Activated naive CD4-positive, alpha-beta T cell treated with anti-CD3 and anti-CD28 coated beads for 36 hours (primary cell): ENCODE measurements at regions not wholly inside any gene's neighbourhood (a gene's known extent, or its start where the extent isn't known, plus 50 kb on each side); places are given as distances from the start of the nearest gene placed in this dataset.

Experiments
- CTCF ChIA-PET: fragments of 350-600 bp; sonication (Branson Sonifier 250); formaldehyde crosslinking; loops from one replicate; lab custom pipeline; 2021; ENCODE audit warnings: antibody characterized with exemption; lab: Charles Lee
- DNase-seq: peaks from one replicate; pipeline ENCODE4 v3.0.0-alpha.2; 2020
- H3K27ac Mint-ChIP-seq: one replicate; pipeline ENCODE4 v1.8.0; 2021; ENCODE audit warnings: mild to moderate bottlenecking, mixed read lengths
- H3K27me3 Mint-ChIP-seq: one replicate; pipeline ENCODE4 v1.8.0; 2021; ENCODE audit warnings: low read depth, mixed read lengths
- H3K36me3 Mint-ChIP-seq: one replicate; pipeline ENCODE4 v1.8.0; 2021; ENCODE audit warnings: low read depth, mixed read lengths
- H3K4me1 Mint-ChIP-seq: one replicate; pipeline ENCODE4 v1.8.0; 2021; ENCODE audit warnings: low read depth, mixed read lengths
- H3K4me3 Mint-ChIP-seq: one replicate; pipeline ENCODE4 v1.8.0; 2021; ENCODE audit warnings: mild to moderate bottlenecking, moderate library complexity, mixed read lengths
- H3K9me3 Mint-ChIP-seq: one replicate; pipeline ENCODE4 v1.8.0; 2021; ENCODE audit warnings: mixed read lengths
- intact Hi-C: fragments of 100-400 bp; cut with micrococcal nuclease; formaldehyde crosslinking; loops from one replicate; pipeline ENCODE4 v1.15.1; 2023

DNA sequence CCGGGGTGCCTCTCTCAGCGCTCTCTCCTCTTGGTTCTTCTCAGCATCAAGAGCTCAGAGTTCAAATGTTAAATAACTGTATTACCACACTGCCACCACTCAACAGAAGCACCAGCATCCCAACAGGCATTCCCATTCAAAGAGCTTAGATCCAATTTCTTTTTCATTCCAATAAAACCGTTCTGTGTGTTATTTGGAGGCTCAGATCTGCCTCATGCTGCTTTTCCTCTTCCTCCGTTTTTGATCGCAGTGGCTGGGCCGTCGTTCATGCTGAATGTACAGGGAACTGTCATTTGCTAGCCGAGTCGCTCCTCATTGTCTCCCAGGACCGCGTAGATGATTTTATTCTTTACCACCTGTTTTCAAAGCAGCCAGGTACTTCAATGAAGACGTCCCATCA, 798.9 kb upstream of the SALL3 start:
- intact Hi-C loops, result no loop called here
- no peak overlapping the region for H3K27ac Mint-ChIP-seq

GRCh38 chr18:78183815-78184214, 795.8 kb upstream of the SALL3 start:
- no peak overlapping the region for H3K27ac Mint-ChIP-seq
- peaks cover 1% of the 10 kb centered on the region for H3K36me3 Mint-ChIP-seq
- CTCF ChIA-PET, result no interaction called here
- no peaks in the 10 kb centered on the region for H3K4me1 Mint-ChIP-seq
- no peaks in the 10 kb centered on the region for H3K27me3 Mint-ChIP-seq
- intact Hi-C loops, result no loop called here
- no peak for DNase-seq
- peaks cover 9% of the 10 kb centered on the region for H3K9me3 Mint-ChIP-seq
- H3K4me3 Mint-ChIP-seq, result no peak overlapping the region

More for the DNA sequence above, 798.9 kb upstream of the SALL3 start:
- Mint-ChIP-seq H3K27me3 (no peaks in the 10 kb centered on the region), H3K4me1 (no peaks in the 10 kb centered on the region), H3K4me3 (no peak overlapping the region), H3K9me3 (peaks cover 11% of the 10 kb centered on the region), H3K36me3 (peaks cover 1% of the 10 kb centered on the region)
- CTCF ChIA-PET, result no interaction called here
- DNase-seq, result no peak

DNA sequence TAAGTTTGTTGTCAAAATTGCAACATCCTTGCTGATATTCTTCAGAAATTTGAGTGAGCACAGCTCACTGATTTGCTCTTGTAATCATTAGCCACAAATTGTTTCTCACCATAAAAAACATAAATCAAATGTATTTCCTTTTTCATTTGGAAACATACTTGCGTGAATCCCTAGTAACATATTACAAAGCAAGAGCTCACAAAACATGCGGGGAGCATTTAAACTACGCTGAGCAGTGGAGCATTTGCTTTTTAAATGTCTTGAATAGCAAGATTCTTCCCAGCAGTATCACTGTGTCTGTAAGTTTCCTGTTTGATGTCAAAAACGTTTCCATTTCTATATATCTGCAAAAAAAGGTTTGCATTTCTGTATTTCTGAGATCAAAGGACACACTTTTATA, 788.3 kb upstream of the SALL3 start:
- H3K27ac Mint-ChIP-seq, result no peak overlapping the region
- CTCF ChIA-PET, result no interaction called here
- intact Hi-C loops, result no loop called here
- no peak overlapping the region for H3K4me3 Mint-ChIP-seq
- H3K27me3 Mint-ChIP-seq, result no peaks in the 10 kb centered on the region
- no peaks in the 10 kb centered on the region for H3K4me1 Mint-ChIP-seq
- DNase-seq, result no peak
- H3K36me3 Mint-ChIP-seq, result no peaks in the 10 kb centered on the region
- peaks cover 7% of the 10 kb centered on the region for H3K9me3 Mint-ChIP-seq

DNA sequence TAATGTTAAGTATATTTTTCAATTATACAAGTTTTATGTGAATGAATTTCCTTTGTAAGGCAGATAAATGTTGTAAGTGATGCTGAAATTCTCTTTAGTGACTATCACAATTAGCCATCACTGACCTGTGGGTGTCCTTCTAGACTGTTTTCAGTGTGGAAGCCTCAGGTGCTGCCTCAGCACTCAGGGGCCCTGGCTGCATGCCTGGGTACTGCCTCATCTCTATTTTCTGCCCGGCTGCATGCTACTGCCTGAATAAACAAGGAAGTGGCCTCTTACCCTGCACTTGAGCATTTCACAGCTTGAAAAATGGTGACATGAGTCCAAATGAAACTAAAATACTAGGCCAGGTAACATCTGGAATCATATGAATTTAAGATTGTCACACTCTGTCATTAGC, 787.6 kb upstream of the SALL3 start:
- Mint-ChIP-seq H3K4me1 (no peaks in the 10 kb centered on the region), H3K4me3 (no peak overlapping the region), H3K36me3 (no peaks in the 10 kb centered on the region), H3K9me3 (peaks cover 7% of the 10 kb centered on the region), H3K27ac (no peak overlapping the region), H3K27me3 (no peaks in the 10 kb centered on the region)
- no peak for DNase-seq
- intact Hi-C loops, result no loop called here
- CTCF ChIA-PET, result no interaction called here

GRCh38 chr18:78196280-78196679, 783.3 kb upstream of the SALL3 start:
- H3K36me3 Mint-ChIP-seq, result no peaks in the 10 kb centered on the region
- intact Hi-C loops, result no loop called here
- no peak overlapping the region for H3K27ac Mint-ChIP-seq

GRCh38 chr18:78199002-78199401, 780.6 kb upstream of the SALL3 start:
- intact Hi-C loops, result no loop called here
- no peaks in the 10 kb centered on the region for H3K36me3 Mint-ChIP-seq
- H3K4me3 Mint-ChIP-seq, result no peak overlapping the region
- DNase-seq, result no peak
- peaks cover 12% of the 10 kb centered on the region for H3K9me3 Mint-ChIP-seq
- no peaks in the 10 kb centered on the region for H3K27me3 Mint-ChIP-seq
- CTCF ChIA-PET, result no interaction called here
- no peak overlapping the region for H3K27ac Mint-ChIP-seq
- no peaks in the 10 kb centered on the region for H3K4me1 Mint-ChIP-seq

More at GRCh38 chr18:78196280-78196679, 783.3 kb upstream of the SALL3 start:
- no peak overlapping the region for H3K4me3 Mint-ChIP-seq
- peaks cover 4% of the 10 kb centered on the region for H3K9me3 Mint-ChIP-seq
- no peaks in the 10 kb centered on the region for H3K27me3 Mint-ChIP-seq
- DNase-seq, result no peak
- CTCF ChIA-PET, result no interaction called here
- H3K4me1 Mint-ChIP-seq, result no peaks in the 10 kb centered on the region

- H3K4me3 Mint-ChIP-seq, result no peak overlapping the region
- H3K9me3 Mint-ChIP-seq, result peaks cover 12% of the 10 kb centered on the region
- no peaks in the 10 kb centered on the region for H3K27me3 Mint-ChIP-seq
- CTCF ChIA-PET, result no interaction called here
- H3K27ac Mint-ChIP-seq, result no peak overlapping the region
- intact Hi-C loops, result no loop called here
- no peaks in the 10 kb centered on the region for H3K4me1 Mint-ChIP-seq
- H3K36me3 Mint-ChIP-seq, result no peaks in the 10 kb centered on the region
- DNase-seq, result no peak
Measured at GRCh38 chr18:78199611-78200010, 780.0 kb upstream of the SALL3 start.

DNA sequence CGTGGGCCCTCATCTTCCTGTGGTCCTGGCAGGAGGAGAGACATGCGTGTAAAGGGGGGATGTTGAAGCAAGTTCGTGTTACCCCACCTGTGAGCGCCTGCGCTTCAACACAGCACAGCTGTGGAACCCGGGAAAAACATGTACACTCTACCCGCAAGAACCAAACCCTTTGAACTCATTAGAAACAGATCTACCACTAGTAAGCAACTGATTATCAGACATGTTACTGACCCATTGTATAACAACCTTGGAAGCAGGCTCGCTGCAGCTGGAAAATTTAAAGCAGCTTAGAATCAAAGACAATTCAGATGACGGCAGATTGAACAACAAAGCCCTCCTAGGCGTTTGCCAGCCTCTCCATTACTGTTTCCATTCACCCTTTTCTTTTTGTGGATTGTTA, 771.7 kb upstream of the SALL3 start:
- no peak overlapping the region for H3K4me3 Mint-ChIP-seq
- CTCF ChIA-PET, result no interaction called here
- H3K36me3 Mint-ChIP-seq, result no peaks in the 10 kb centered on the region
- H3K27me3 Mint-ChIP-seq, result no peaks in the 10 kb centered on the region
- no peaks in the 10 kb centered on the region for H3K9me3 Mint-ChIP-seq
- H3K4me1 Mint-ChIP-seq, result no peaks in the 10 kb centered on the region
- intact Hi-C loops, result no loop called here
- H3K27ac Mint-ChIP-seq, result no peak overlapping the region
- DNase-seq, result no peak

DNA sequence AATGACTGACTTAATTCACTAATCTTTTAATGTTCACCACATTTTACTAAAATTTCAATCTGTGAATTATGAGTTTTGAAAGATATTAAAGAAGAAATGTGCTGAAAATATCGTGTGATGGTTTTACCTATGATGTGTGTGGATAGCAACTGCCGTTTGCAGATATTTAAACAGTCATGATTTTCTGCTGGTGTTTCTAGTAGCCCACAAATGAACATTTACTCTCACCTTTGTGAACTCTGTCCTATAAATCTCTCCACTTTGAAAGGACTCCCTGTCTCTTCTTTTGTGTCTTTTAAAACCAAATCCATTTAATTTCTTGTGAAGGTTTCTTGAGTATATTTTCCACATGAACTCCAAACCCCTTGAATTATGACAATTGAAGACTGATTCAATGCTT, 771.2 kb upstream of the SALL3 start:
- intact Hi-C loops, result no loop called here
- no peaks in the 10 kb centered on the region for H3K9me3 Mint-ChIP-seq
- no peak for DNase-seq
- H3K4me1 Mint-ChIP-seq, result no peaks in the 10 kb centered on the region
- H3K4me3 Mint-ChIP-seq, result no peak overlapping the region
- CTCF ChIA-PET, result no interaction called here
- H3K27me3 Mint-ChIP-seq, result no peaks in the 10 kb centered on the region
- H3K36me3 Mint-ChIP-seq, result no peaks in the 10 kb centered on the region
- H3K27ac Mint-ChIP-seq, result no peak overlapping the region

DNA sequence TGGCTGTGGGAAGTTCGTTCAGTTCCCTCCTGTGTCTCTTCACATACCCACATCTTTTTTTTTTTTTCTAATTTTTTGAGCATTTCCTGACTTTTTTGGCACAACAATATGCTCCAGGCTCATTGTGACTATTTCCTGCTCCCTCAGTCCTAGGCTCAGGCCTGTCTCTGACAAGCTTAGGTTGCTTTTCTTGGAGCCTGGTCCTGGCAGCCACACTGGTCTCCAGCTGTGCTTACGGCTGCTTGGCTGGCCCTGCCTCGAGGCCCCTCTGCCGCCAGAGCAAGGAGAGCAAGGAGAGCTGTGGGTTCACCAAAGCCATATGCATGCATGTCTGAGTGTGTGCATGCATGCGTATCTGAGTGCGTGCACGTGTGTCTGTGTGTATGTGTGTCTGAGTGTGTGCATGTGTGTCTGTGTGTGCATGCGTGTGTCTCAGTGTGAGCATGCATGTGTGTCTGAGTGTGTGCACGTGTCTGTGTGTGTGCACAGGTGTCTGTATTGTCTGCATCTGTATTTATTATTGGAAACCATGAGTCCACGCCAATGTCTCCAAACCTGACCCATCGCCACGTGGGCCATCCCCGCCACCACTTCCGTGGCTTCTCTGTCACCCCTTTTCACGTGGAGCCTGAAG, 766.1 kb upstream of the SALL3 start:
- H3K27ac Mint-ChIP-seq, result no peak overlapping the region
- no peak for DNase-seq
- CTCF ChIA-PET, result no interaction called here

GRCh38 chr18:78221496-78221895, 758.1 kb upstream of the SALL3 start:
- CTCF ChIA-PET, result no interaction called here
- no peaks in the 10 kb centered on the region for H3K9me3 Mint-ChIP-seq

More for the DNA sequence above, 766.1 kb upstream of the SALL3 start:
- Mint-ChIP-seq H3K4me3 (no peak overlapping the region), H3K36me3 (no peaks in the 10 kb centered on the region), H3K9me3 (no peaks in the 10 kb centered on the region), H3K4me1 (no peaks in the 10 kb centered on the region), H3K27me3 (peaks cover 2% of the 10 kb centered on the region)
- intact Hi-C loops, result no loop called here

DNA sequence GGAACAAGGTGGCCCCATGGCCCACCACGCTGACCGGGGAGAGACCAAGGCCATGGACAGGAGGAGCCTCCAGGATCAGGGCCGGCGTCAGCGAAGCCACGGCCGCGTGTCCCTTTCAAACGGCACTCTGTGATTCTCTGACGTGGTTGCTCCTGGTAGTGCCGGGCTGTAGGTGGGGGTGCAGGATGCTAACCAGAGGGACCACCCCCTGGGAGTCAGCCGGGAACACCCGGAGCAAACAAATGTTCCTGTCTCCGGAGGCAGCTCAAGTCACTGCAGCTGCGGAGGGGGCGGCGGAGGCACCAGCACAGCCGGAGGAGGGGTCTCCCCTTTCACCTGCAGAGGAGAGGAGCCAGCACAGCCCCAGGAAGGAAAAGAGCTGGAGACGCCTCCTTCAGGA, 750.6 kb upstream of the SALL3 start:
- no peak overlapping the region for H3K4me3 Mint-ChIP-seq
- no peaks in the 10 kb centered on the region for H3K4me1 Mint-ChIP-seq
- H3K9me3 Mint-ChIP-seq, result peaks cover 4% of the 10 kb centered on the region
- intact Hi-C loops, result no loop called here
- peaks cover 2% of the 10 kb centered on the region for H3K27me3 Mint-ChIP-seq
- H3K36me3 Mint-ChIP-seq, result no peaks in the 10 kb centered on the region
- CTCF ChIA-PET, result no interaction called here
- no peak overlapping the region for H3K27ac Mint-ChIP-seq
- no peak for DNase-seq

More at GRCh38 chr18:78221496-78221895, 758.1 kb upstream of the SALL3 start:
- intact Hi-C loops, result no loop called here
- H3K27me3 Mint-ChIP-seq, result no peaks in the 10 kb centered on the region
- H3K36me3 Mint-ChIP-seq, result no peaks in the 10 kb centered on the region
- no peaks in the 10 kb centered on the region for H3K4me1 Mint-ChIP-seq
- H3K4me3 Mint-ChIP-seq, result no peak overlapping the region
- no peak for DNase-seq
- no peak overlapping the region for H3K27ac Mint-ChIP-seq

DNA sequence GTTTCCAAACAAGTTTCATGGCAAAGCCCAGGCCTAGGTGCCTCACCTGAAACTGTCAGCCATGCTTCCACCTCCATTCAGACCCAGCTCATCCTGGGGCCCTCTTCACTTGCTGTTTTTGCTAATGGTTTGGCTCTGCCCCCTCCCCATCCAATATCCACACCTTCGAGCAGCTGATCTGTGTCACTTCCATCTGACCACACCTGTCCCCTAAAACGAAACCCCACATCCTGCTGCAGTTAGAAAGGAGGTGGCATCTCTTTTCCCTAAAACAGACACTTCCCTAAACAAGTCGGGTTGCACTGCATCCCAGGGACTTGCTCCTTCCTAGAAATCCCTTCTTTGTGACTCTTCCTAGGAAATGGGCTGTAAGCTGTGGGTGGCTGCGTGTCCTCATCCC, 748.7 kb upstream of the SALL3 start:
- no peak overlapping the region for H3K27ac Mint-ChIP-seq
- no peaks in the 10 kb centered on the region for H3K36me3 Mint-ChIP-seq
- CTCF ChIA-PET, result no interaction called here
- H3K4me1 Mint-ChIP-seq, result no peaks in the 10 kb centered on the region
- H3K9me3 Mint-ChIP-seq, result peaks cover 4% of the 10 kb centered on the region
- no peak for DNase-seq
- intact Hi-C loops, result no loop called here
- peaks cover 2% of the 10 kb centered on the region for H3K27me3 Mint-ChIP-seq
- H3K4me3 Mint-ChIP-seq, result no peak overlapping the region
